Right hindlimb (tissue), 1 donor: ENCODE measurements at regions not wholly inside any gene's neighbourhood (a gene's known extent, or its start where the extent isn't known, plus 50 kb on each side); places are given as distances from the start of the nearest gene placed in this dataset.
"Not testable (repeated sequence)": the region's sequence is repeated elsewhere in the genome, so short reads cannot be mapped to it uniquely, and the experiment has no call there.

Experiments used
- DNase-seq: peaks from one replicate; pipeline ENCODE4 v3.0.0-alpha.2; 2018

GRCh38 chr15:24848050-24848449 lies 106.7 kb upstream of the SNRPN start:
- DNase-seq = peak; percentile 77

- DNase-seq = peak; percentile 69
Measured at GRCh38 chr15:24856397-24857390, 98.1 kb upstream of the SNRPN start.

DNA sequence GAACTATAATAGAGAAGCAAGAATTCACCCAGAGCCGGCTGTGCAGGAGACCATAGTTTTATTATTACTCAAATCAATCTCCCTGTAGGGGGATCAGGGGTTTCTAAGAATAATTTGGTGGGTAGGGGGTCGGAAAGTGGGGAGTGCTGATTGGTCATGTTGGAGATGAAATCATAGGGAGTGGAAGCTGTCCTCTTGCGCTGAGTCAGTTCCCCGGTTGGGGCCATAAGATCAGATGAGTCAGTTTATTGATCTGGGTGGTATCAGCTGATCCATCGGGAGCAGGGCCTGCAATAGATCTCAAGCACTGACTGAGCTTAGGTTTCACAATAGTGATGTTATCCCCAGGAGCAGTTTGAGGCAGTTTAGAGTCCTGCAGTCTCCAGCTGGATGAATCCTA lies 97.0 kb upstream of the SNRPN start:
- no peak for DNase-seq

DNA sequence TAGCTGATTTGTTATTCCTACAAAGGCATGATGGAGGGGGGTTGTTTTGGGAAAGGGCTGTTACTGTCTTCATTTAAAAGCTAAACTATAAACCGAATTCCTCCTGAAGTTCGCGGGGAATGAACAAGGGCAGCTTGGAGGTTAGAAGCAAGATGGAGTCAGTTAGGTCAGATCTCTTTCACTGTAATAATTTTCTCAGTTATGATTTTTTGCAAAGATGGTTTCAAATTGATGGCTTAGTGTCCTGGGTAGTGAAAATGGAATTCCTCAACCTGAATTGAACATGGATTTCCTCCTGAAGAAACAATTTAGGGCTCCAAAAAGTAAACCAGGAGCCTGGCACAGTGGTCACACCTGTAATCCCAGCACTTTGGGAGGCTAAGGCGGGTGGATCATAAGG lies 96.6 kb upstream of the SNRPN start:
- not testable (repeated sequence) for DNase-seq

GRCh38 chr15:24858737-24859601 lies 95.8 kb upstream of the SNRPN start:
- no peak for DNase-seq

- no peak for DNase-seq
Measured at GRCh38 chr15:24861014-24861690, 93.6 kb upstream of the SNRPN start.

- DNase-seq = no peak
Measured at GRCh38 chr15:24862726-24863521, 91.9 kb upstream of the SNRPN start.

DNA sequence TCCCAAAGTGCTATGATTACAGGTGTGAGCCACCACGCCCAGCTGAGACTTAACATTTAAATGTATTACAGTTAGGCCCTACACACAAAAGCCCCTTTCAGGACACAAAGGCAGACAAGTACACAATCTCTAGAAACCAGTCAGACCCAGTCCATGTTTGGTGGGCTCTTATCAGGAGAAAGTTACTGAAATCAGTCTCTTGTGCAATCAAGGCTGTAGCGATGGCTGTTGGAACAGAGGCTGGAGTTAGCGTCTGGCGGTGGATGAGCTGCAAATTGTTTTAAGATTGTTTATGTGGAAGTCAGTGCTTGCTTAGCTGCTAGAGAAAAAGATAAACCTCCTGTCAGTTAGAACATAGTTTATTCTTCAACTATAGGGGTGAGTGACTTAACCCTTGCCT lies 89.5 kb upstream of the SNRPN start:
- DNase-seq = no peak

GRCh38 chr15:24877174-24877573 lies 77.6 kb upstream of the SNRPN start:
- DNase-seq = no peak

DNA sequence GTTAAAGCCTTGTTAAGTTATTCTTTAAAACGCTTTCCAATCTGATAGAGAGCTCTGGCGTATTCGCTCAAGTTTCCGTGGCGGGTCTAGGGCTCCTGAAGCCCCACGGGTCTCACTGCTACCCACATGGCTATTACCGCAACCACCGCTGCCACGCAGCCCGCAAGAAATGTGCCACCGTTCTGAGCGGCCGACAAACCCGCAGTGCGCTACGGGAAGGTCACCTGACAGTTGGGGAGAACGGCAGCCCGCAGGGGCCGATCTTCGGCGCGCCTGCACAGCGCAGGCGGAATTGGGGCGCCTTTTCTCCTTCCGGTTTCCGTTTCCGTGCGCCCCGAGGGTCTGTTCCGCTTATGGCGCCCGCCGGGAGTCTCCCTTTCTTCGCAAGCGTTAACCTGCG lies 76.6 kb upstream of the SNRPN start:
- peak; percentile 76 for DNase-seq

- no peak for DNase-seq
Measured at GRCh38 chr15:24879492-24879891, 75.3 kb upstream of the SNRPN start.

DNA sequence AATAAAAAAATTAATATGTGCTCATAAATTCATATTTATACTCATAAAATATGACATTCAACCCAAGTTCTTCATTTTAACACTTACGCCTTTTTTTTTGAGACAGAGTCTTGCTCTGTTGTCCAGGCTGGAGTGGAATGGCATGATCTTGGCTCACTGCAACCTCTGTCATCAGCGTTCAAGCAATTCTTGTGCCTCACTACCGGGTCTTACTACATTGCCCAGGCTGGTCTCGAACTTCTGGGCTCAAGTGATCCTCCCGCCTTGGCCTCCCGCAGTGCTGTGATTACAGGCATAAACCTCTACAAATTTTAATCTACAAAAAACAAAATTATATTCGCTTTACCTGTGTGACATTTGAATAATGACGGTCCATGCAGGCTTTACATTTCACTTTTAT lies 74.1 kb upstream of the SNRPN start:
- no peak for DNase-seq

DNA sequence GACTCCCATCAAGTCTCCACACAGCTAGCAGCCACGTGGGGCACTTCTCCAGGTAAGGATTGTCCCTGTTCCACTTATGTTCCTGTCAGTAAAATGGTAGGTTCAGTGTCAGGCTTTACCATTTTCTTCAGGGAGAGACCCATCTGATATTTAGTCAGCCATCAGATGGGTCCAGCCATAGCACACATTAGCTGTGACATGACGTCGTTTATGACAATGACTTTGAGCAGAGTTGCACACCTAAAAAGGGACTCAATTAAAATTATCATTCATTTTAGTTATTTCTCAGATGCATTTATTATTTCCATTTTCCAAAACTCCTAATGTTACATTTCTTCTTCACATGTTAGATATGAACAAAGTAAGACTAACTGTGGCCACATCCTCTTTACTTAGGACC lies 68.2 kb upstream of the SNRPN start:
- no peak for DNase-seq

DNA sequence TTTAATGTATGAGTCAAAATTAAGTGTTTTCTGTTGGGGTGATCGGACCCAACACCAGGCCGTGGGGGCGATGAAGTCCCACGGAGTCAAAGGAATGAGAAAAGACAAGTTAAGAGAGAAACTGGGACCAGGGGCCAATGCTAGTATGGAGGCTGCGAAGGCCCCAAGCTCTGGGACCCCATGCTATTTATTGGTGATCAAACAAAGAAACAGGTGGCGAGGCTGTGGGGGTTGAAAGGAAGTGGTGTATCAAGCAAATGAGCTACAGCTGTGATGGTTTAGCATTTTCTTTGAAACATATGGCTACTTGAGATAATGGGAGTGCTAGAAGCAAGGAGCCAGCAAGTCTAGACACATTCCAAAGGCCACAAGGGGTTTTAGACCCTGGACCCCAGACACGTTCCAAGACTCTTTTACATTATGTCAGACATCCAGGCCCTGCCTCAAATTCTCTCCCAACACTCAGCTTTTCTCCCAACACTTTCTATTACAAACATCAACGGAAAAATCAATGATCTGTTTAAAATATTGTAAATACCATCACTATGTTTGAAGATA lies 56.0 kb upstream of the SNRPN start:
- DNase-seq = no peak

DNA sequence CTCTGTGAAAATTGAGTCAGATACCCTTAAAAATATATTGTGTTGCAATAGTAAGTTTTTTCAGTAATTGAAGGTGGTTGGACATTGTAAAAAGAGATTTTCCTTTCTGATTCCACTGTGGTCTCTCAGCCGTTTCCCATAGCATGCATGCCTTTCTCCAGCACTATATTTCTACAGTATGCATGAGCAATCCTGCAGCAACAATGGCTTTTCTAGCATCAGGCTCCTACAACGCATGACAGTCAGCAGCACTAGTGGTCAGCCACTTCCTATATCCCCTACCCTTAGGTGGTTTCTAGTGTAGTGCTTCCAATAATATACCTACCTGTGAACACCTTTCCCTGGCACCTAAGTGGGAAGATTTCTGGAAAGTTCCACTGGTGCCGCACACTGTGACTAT lies 55.4 kb upstream of the SNRPN start:
- DNase-seq = no peak

DNA sequence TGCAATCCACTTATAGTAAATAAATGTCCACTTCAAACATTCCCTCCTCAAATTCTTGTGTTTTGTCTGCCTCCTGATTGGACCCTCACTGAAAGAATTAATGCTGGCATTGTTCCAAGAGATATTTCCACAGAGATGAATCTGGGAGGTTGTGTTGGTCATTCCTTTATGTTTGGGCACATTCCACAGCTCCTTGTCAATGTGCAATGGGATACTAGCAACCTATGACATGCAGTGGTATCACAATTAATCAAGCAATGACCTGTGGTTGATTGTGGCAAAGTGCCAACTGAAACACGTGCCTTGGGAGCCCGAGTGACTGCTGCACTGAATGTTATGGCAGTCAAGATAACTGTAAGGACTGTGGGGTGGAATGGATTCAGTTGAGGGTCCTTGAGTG lies 55.0 kb upstream of the SNRPN start:
- DNase-seq = no peak

DNA sequence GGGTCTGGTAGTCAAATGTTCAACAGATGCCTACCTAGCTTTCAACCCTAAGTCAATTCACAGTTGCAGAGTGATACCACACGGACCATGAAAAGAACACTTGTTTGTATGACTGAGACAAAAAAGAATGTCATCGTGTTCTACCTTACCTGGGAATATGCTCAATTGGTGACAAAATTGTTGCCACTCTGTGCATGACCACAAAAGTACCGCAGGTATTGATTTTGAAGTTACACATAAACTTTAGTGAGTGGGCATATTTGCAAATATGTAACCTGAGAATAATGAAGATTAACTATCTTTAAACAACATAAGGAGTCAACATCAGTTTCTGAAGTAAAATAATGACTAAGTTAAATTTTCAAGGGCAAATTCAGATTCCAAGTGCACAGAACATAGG lies 53.4 kb upstream of the SNRPN start:
- no peak for DNase-seq
